HuH-7.5 (cell line): ENCODE measurements at regions not wholly inside any gene's neighbourhood (a gene's known extent, or its start where the extent isn't known, plus 50 kb on each side); places are given as distances from the start of the nearest gene placed in this dataset.
A peak's percentile ranks its signal among the peaks of the same experiment; 100 is the strongest.

ENCODE experiments used
- DNase-seq: peaks from one replicate; pipeline ENCODE4 v3.0.0; 2011; ENCODE audit warnings: low spot score

- DNase-seq, result no peak
Observed at GRCh38 chr6:44012078-44012493, 115.2 kb downstream of the MRPL14 start.

DNA sequence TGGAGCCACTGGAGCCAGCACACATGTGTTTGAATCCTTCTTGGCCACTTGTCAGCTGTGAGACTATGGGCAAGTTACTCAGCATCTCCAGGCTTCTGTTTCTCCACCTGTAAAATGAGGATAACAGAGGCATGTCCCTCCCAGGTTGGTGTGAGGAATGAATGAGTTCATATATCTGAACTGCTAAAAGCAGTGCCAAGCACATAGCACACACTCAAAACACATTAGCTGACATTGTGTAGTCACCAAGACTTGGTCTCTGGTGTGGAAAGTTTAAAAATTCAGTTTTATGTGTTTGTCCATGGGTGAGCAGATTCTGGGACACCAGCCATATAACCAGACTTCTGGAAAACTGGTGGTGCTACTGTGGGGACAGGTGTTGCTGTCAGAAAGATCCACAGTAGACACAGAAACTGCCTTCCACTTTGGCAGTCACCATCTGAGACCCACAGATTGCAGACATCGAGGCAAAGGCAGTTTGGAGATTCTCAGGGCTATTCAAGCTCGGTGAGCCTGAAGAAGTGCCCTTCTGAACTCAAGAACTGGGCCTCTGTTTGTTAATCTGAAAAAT lies 115.8 kb downstream of the MRPL14 start:
- no peak for DNase-seq

GRCh38 chr6:44010411-44011349 lies 116.6 kb downstream of the MRPL14 start:
- DNase-seq, result no peak

GRCh38 chr6:44009425-44010321 lies 117.6 kb downstream of the MRPL14 start:
- no peak for DNase-seq

DNA sequence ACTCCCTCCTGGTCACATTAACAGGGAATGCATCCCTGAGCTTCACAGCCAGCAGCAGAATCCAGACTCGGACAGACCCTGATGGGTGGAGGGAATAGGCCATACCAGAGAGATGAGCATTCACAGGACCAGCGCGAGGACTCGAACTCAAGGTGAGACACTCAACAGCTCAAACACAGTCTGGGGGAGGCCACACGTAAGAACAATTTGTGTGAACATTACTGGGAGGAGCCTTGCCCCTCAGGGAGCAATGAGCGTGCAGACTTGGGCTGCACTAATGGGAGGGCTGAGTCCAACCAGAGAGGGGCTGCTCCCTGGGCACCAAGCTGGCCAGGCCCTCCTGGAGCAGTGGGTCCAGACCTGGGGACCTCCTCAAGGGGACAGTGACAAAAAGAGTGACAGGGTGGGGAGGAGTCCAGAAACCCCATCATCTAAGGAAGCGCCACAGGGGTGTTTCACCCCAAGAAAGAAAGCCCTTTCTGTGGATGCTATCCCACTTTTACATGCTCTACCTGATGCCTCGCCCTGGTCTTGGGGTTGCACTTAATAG lies 118.4 kb downstream of the MRPL14 start:
- DNase-seq, result no peak

GRCh38 chr6:44007818-44008621 lies 119.2 kb downstream of the MRPL14 start:
- no peak for DNase-seq

- no peak for DNase-seq
Observed at GRCh38 chr6:44006872-44007303, 120.4 kb downstream of the MRPL14 start.

GRCh38 chr6:44006123-44006871 lies 121.0 kb downstream of the MRPL14 start:
- no peak for DNase-seq

DNA sequence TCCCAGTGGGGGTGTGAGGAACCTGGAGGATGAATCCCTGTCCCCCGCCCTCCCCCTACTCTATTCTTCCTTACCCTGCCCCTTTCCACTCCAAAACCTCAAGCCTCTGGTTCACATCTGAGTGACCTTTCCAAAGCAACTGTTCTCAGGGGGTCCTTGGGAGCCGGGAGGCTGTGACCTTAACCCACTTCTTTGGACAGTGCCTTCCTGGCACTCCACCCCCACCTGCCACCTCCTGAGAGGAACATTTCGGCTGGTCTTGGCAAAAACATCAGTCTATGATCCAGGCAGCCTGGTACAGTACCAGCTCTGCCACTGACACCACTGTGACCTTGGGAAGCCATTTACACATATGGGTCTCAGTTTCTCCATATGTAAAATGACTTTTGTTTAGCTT lies 121.7 kb downstream of the MRPL14 start:
- no peak for DNase-seq

- DNase-seq, result no peak
Observed at GRCh38 chr6:44004625-44005506, 122.4 kb downstream of the MRPL14 start.

DNA sequence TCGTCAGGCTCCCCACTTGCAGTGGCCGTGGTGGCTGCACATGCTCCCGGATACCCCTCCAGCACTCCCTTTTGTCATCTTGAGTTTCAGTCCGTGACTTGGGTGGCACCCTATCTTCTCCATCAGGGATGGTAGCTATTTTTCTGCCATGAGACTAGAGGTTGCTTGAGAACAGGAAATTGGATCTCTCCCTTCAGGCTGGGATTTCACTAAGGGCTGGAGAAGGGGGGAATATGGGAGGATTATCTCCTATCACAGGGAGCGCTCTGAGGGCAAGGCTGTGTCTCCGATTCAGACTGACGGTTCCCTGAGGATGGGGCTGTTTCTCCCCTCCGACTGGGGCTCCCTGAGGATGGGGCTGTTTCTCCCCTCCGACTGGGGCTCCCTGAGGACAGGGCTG lies 123.1 kb downstream of the MRPL14 start:
- no peak for DNase-seq

DNA sequence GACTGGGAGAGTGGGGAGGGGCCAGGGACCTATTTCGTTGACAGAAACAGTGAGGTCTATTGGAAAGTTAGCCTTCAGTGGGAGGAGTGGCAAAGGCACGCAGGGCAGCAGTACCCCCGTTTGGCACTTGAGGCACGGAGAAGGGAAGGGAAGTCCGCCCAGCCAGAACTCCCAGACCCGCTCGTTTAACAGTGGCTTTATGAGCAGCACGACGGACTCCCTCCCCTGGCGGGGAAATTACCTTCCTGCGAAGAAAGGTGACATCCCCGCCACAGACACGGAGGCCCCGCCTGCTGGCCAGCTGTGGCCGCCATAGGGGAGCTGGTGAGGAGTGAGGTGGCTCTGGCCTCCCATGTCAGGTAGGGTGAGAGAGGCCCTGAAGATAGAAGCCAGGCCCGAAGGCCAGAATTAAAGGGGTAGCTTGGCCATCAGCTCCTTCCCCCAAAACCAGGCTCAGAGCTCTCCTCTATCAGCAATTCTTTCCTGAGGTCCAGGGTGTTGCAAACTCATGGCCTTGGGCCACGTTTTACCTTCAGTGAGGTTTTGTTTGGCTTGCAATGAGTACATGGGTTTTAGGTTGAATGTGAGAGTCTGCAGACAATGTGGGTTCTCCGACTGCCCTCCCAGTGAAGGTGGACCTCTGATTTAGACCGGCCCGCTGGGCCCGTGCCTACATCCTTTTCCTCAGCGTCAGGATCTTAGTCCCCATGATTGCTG lies 123.7 kb downstream of the MRPL14 start:
- no peak for DNase-seq

DNA sequence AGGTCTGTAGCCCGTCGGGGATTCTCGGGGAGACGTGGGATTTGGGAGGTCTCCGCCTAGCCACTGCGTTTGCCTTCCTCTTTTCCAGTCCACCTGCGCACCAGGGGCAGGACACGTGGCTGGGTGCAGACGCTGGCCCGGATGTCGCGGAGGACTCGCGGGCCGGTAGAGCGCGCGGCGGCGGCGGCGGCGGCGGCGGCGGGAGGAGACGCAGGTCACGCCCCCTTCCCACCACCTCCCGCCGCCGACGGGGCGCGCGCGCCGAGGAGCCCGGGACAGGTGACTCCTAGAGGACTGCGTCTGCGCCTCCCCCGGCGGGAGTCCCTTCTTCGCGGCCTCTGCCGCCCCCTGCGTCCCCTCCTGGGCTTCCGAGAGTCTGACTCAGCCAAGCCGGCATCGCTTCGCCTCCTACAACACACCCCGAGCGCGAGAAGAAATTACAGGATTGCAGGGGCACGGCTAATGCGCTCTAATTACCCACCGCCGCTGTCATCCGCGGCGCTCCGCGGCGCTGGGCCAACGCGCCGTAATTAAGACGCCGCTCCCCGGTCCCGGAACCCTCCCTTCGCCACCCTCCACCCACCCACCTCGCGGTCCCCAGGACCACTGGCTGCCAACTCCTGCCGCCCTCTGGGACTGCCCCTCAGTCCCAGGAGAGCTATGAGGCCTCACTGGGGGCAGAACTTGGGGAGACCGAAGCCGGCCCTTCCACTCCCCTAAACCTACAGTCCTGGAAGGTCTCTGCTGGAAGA lies 124.5 kb downstream of the MRPL14 start:
- DNase-seq, result no peak

- no peak for DNase-seq
Observed at GRCh38 chr6:44002067-44002592, 125.1 kb downstream of the MRPL14 start.

- DNase-seq, result peak; percentile 73
Observed at GRCh38 chr6:44001318-44002066, 125.8 kb downstream of the MRPL14 start.

GRCh38 chr6:44000164-44000842 lies 126.9 kb downstream of the MRPL14 start:
- no peak for DNase-seq

- no peak for DNase-seq
Observed at GRCh38 chr6:43999628-44000027, 127.6 kb downstream of the MRPL14 start.
